ENCODE measurements at regions not wholly inside any gene's neighbourhood (a gene's known extent, or its start where the extent isn't known, plus 50 kb on each side); places are given as distances from the start of the nearest gene placed in this dataset.
A peak's percentile ranks its signal among the peaks of the same experiment; 100 is the strongest.

GRCh38 chr14:25522926-25523325 lies 473.0 kb upstream of the STXBP6 start:
- H3K4me3 Mint-ChIP-seq: no peak overlapping the region
- no peaks in the 10 kb centered on the region for H3K36me3 Mint-ChIP-seq (ENCODE audit: low read depth)
- no peak overlapping the region for H3K27ac Mint-ChIP-seq (ENCODE audit: unreplicated experiment)
- no peak for DNase-seq (ENCODE audit: low read depth, low spot score)
- TF ChIP-seq CTCF (conservative IDR thresholded peaks at IDR 0.05): no peak
- H3K9me3 Mint-ChIP-seq: no peaks in the 10 kb centered on the region
- no peaks in the 10 kb centered on the region for H3K27me3 Mint-ChIP-seq (ENCODE audit: low read depth)
- peaks cover 33% of the 10 kb centered on the region for H3K4me1 Mint-ChIP-seq

- H3K9me3 Mint-ChIP-seq: no peaks in the 10 kb centered on the region
- TF ChIP-seq CTCF (conservative IDR thresholded peaks at IDR 0.05): no peak
- no peaks in the 10 kb centered on the region for H3K36me3 Mint-ChIP-seq (ENCODE audit: low read depth)
- no peak for DNase-seq (ENCODE audit: low read depth, low spot score)
- peaks cover 33% of the 10 kb centered on the region for H3K4me1 Mint-ChIP-seq
- no peak overlapping the region for H3K4me3 Mint-ChIP-seq
- H3K27me3 Mint-ChIP-seq (ENCODE audit: low read depth): no peaks in the 10 kb centered on the region
- no peak overlapping the region for H3K27ac Mint-ChIP-seq (ENCODE audit: unreplicated experiment)
Observed at GRCh38 chr14:25522116-25522515, 472.2 kb upstream of the STXBP6 start.

- TF ChIP-seq CTCF (conservative IDR thresholded peaks at IDR 0.05): no peak
- Mint-ChIP-seq H3K36me3 (ENCODE audit: low read depth) (no peaks in the 10 kb centered on the region), H3K27me3 (ENCODE audit: low read depth) (no peaks in the 10 kb centered on the region), H3K27ac (ENCODE audit: unreplicated experiment) (no peak overlapping the region), H3K4me3 (no peak overlapping the region), H3K9me3 (no peaks in the 10 kb centered on the region), H3K4me1 (peaks cover 33% of the 10 kb centered on the region)
- DNase-seq (ENCODE audit: low read depth, low spot score): no peak
Observed at GRCh38 chr14:25521616-25522015, 471.7 kb upstream of the STXBP6 start.

GRCh38 chr14:25520821-25521220 lies 470.9 kb upstream of the STXBP6 start:
- peaks cover 33% of the 10 kb centered on the region for H3K4me1 Mint-ChIP-seq
- H3K9me3 Mint-ChIP-seq: peaks cover under 1% of the 10 kb centered on the region
- no peak for DNase-seq (ENCODE audit: low read depth, low spot score)
- no peaks in the 10 kb centered on the region for H3K27me3 Mint-ChIP-seq (ENCODE audit: low read depth)
- H3K27ac Mint-ChIP-seq (ENCODE audit: unreplicated experiment): peak overlapping the region; percentile 81
- TF ChIP-seq CTCF (conservative IDR thresholded peaks at IDR 0.05): no peak
- H3K4me3 Mint-ChIP-seq: no peak overlapping the region
- no peaks in the 10 kb centered on the region for H3K36me3 Mint-ChIP-seq (ENCODE audit: low read depth)

GRCh38 chr14:25518364-25518763 lies 468.4 kb upstream of the STXBP6 start:
- H3K9me3 Mint-ChIP-seq: peaks cover 8% of the 10 kb centered on the region
- H3K27me3 Mint-ChIP-seq (ENCODE audit: low read depth): no peaks in the 10 kb centered on the region
- TF ChIP-seq CTCF (conservative IDR thresholded peaks at IDR 0.05): no peak
- no peak overlapping the region for H3K27ac Mint-ChIP-seq (ENCODE audit: unreplicated experiment)
- DNase-seq (ENCODE audit: low read depth, low spot score): no peak
- no peaks in the 10 kb centered on the region for H3K36me3 Mint-ChIP-seq (ENCODE audit: low read depth)
- no peak overlapping the region for H3K4me3 Mint-ChIP-seq
- H3K4me1 Mint-ChIP-seq: peaks cover 32% of the 10 kb centered on the region

GRCh38 chr14:25516838-25517237 lies 466.9 kb upstream of the STXBP6 start:
- peaks cover 15% of the 10 kb centered on the region for H3K9me3 Mint-ChIP-seq
- H3K27ac Mint-ChIP-seq (ENCODE audit: unreplicated experiment): no peak overlapping the region
- peaks cover 21% of the 10 kb centered on the region for H3K4me1 Mint-ChIP-seq
- no peaks in the 10 kb centered on the region for H3K36me3 Mint-ChIP-seq (ENCODE audit: low read depth)
- H3K4me3 Mint-ChIP-seq: no peak overlapping the region
- no peak for DNase-seq (ENCODE audit: low read depth, low spot score)
- TF ChIP-seq CTCF (conservative IDR thresholded peaks at IDR 0.05): no peak
- H3K27me3 Mint-ChIP-seq (ENCODE audit: low read depth): no peaks in the 10 kb centered on the region

Measured in neural crest cell (in vitro differentiated cells).